Neural progenitor cell (in vitro differentiated cells): ENCODE measurements at regions not wholly inside any gene's neighbourhood (a gene's known extent, or its start where the extent isn't known, plus 50 kb on each side); places are given as distances from the start of the nearest gene placed in this dataset.
"Not testable (repeated sequence)": the region's sequence is repeated elsewhere in the genome, so short reads cannot be mapped to it uniquely, and the experiment has no call there.

Experiments used
- DNase-seq: peaks from one replicate; pipeline ENCODE4 v3.0.0-alpha.2; 2016; ENCODE audit warnings: low spot score
- H2AFZ ChIP-seq: fragments of 200-600 bp; sonication (generic); replicated peaks from 2 replicates; pipeline ENCODE4 v1.6.1; 2016; ENCODE audit warnings: antibody characterized with exemption
- H3F3A ChIP-seq: fragments of 200-600 bp; sonication (generic); 2 replicates; pipeline ENCODE4 v1.6.1; 2016; ENCODE audit warnings: antibody characterized with exemption, low read depth
- H3K27ac ChIP-seq: fragments of 200-600 bp; sonication (generic); 2 replicates; pipeline ENCODE4 v1.5.1; 2016; ENCODE audit warnings: mild to moderate bottlenecking
- H3K27me3 ChIP-seq: fragments of 200-600 bp; sonication (generic); 2 replicates; pipeline ENCODE4 v1.6.1; 2016; ENCODE audit warnings: mild to moderate bottlenecking, moderate library complexity
- H3K36me3 ChIP-seq: fragments of 200-600 bp; sonication (generic); 2 replicates; pipeline ENCODE4 v1.5.1; 2016
- H3K4me1 ChIP-seq: fragments of 200-600 bp; sonication (generic); 2 replicates; pipeline ENCODE4 v1.6.1; 2016; ENCODE audit warnings: mixed run types
- H3K4me2 ChIP-seq: fragments of 200-600 bp; sonication (generic); 2 replicates; pipeline ENCODE4 v1.6.1; 2016
- H3K4me3 ChIP-seq: fragments of 200-600 bp; sonication (generic); 2 replicates; pipeline ENCODE4 v1.5.1; 2016
- H3K79me2 ChIP-seq: fragments of 200-600 bp; sonication (generic); 2 replicates; pipeline ENCODE4 v1.6.1; 2016; ENCODE audit warnings: low read depth
- H3K9ac ChIP-seq: fragments of 200-600 bp; sonication (generic); 2 replicates; pipeline ENCODE4 v1.6.1; 2016
- H3K9me3 ChIP-seq: fragments of 200-600 bp; sonication (generic); 2 replicates; pipeline ENCODE4 v1.5.1; 2016; ENCODE audit warnings: low read depth
- H4K20me1 ChIP-seq: fragments of 200-600 bp; sonication (generic); 2 replicates; pipeline ENCODE4 v1.6.1; 2016; ENCODE audit warnings: low read depth
- H3K27ac Mint-ChIP-seq: 3 replicates; pipeline ENCODE4 v1.8.0; 2021; ENCODE audit warnings: mixed read lengths
- H3K27me3 Mint-ChIP-seq: 2 replicates; pipeline ENCODE4 v1.8.0; 2022; ENCODE audit warnings: low read depth, mild to moderate bottlenecking, inconsistent platforms, moderate library complexity, mixed read lengths; ENCODE audit not compliant: insufficient read depth
- H3K36me3 Mint-ChIP-seq: 3 replicates; pipeline ENCODE4 v1.8.0; 2021; ENCODE audit warnings: mixed read lengths
- H3K4me1 Mint-ChIP-seq: 3 replicates; pipeline ENCODE4 v1.8.0; 2021; ENCODE audit warnings: mixed read lengths
- H3K4me3 Mint-ChIP-seq: 3 replicates; pipeline ENCODE4 v1.8.0; 2021; ENCODE audit warnings: mild to moderate bottlenecking, moderate library complexity, mixed read lengths
- H3K9me3 Mint-ChIP-seq: 3 replicates; pipeline ENCODE4 v1.8.0; 2020; ENCODE audit warnings: mixed read lengths
- CTCF ChIP-seq: fragments of 200-600 bp; sonication (generic); IDR thresholded peaks from 2 replicates; pipeline ENCODE4 v1.5.1; 2017; ENCODE audit warnings: antibody characterized with exemption, mild to moderate bottlenecking
- EZH2 ChIP-seq: fragments of 200-600 bp; sonication (generic); IDR thresholded peaks from 2 replicates; pipeline ENCODE4 v1.6.1; 2017; ENCODE audit warnings: antibody characterized with exemption, mild to moderate bottlenecking, moderate library complexity
- EZH2phosphoT487 ChIP-seq: fragments of 200-600 bp; sonication (generic); IDR thresholded peaks from 2 replicates; pipeline ENCODE4 v1.6.1; 2017; ENCODE audit warnings: antibody characterized with exemption

GRCh38 chr12:17884581-17884980, 205.4 kb downstream of the RERGL start:
- Histone ChIP-seq H4K20me1 (no peaks in the 10 kb centered on the region), H3K36me3 (no peaks in the 10 kb centered on the region), H3F3A (no peaks in the 10 kb centered on the region), H3K9me3 (no peaks in the 10 kb centered on the region), H2AFZ (no peak overlapping the region), H3K4me2 (no peak overlapping the region), H3K27me3 (no peaks in the 10 kb centered on the region), H3K79me2 (no peaks in the 10 kb centered on the region), H3K27ac (no peak overlapping the region), H3K9ac (no peak overlapping the region), H3K4me3 (no peak overlapping the region), H3K4me1 (no peaks in the 10 kb centered on the region)
- no peaks in the 10 kb centered on the region for H3K4me1 Mint-ChIP-seq
- H3K27ac Mint-ChIP-seq: no peak overlapping the region
- H3K4me3 Mint-ChIP-seq: no peak overlapping the region
- no peaks in the 10 kb centered on the region for H3K27me3 Mint-ChIP-seq
- no peak for DNase-seq
- H3K36me3 Mint-ChIP-seq: no peaks in the 10 kb centered on the region
- no peaks in the 10 kb centered on the region for H3K9me3 Mint-ChIP-seq
- TF ChIP-seq EZH2phosphoT487: no peak
- TF ChIP-seq EZH2: no peak
- no peak for TF ChIP-seq CTCF

DNA sequence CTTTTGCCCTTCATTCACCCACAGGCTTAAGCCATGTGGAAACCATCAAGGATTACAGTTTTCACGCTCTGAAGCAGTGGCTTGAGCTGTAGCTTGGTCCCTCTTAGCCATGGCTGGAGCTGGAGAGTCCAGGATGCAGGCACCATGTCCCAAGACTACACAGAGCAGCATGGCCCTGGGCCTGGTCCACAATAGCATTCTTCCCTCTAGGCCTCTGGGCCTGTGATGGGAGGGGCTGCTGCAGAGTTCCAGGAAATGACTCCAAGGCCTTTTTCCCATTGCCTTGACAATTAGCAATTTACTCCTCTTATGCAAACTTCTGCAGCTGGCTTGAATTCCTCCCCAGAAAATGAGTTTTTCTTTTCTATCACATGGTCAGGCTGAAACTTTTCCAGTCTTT, 211.3 kb downstream of the RERGL start:
- no peaks in the 10 kb centered on the region for H3K4me1 ChIP-seq
- no peak overlapping the region for H3K27ac ChIP-seq
- no peaks in the 10 kb centered on the region for H3F3A ChIP-seq
- no peak overlapping the region for H3K27ac Mint-ChIP-seq
- H3K36me3 Mint-ChIP-seq: no peaks in the 10 kb centered on the region
- no peaks in the 10 kb centered on the region for H3K9me3 ChIP-seq
- H3K4me1 Mint-ChIP-seq: no peaks in the 10 kb centered on the region
- no peaks in the 10 kb centered on the region for H3K27me3 Mint-ChIP-seq
- no peak overlapping the region for H3K4me3 ChIP-seq
- no peaks in the 10 kb centered on the region for H3K27me3 ChIP-seq
- H3K36me3 ChIP-seq: no peaks in the 10 kb centered on the region
- peaks cover 6% of the 10 kb centered on the region for H3K9me3 Mint-ChIP-seq
- H3K4me3 Mint-ChIP-seq: no peak overlapping the region
- H3K4me2 ChIP-seq: no peak overlapping the region
- no peak for TF ChIP-seq CTCF
- no peak for DNase-seq
- no peaks in the 10 kb centered on the region for H3K79me2 ChIP-seq
- no peak overlapping the region for H2AFZ ChIP-seq
- H4K20me1 ChIP-seq: no peaks in the 10 kb centered on the region
- H3K9ac ChIP-seq: no peak overlapping the region

DNA sequence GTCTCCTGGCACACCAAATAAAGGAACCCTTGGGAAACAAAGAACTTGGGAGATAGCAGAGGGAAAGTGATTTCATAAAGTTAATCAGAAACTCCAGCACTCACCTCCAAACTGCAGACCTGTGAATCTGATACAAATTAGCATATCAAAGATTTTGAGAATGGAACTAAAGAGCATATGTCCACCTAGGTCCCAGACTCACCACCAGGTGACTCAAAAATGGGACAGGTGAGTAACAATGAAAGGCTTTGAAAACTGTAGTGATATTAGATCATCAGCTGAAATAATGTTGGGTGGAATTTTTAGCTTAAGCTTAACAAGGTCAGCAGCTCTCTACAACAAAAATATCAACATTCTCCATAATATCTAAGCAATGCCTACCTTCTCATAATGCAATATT, 214.8 kb downstream of the RERGL start:
- peaks cover 6% of the 10 kb centered on the region for H3K9me3 Mint-ChIP-seq
- Histone ChIP-seq H3K4me1 (no peaks in the 10 kb centered on the region), H3K4me3 (no peak overlapping the region), H3K27ac (no peak overlapping the region), H3K79me2 (no peaks in the 10 kb centered on the region), H3K27me3 (no peaks in the 10 kb centered on the region), H3K9ac (no peak overlapping the region), H4K20me1 (no peaks in the 10 kb centered on the region), H3K4me2 (no peak overlapping the region), H2AFZ (peak overlapping the region; percentile 12), H3K36me3 (no peaks in the 10 kb centered on the region), H3F3A (no peaks in the 10 kb centered on the region), H3K9me3 (no peaks in the 10 kb centered on the region)
- no peak overlapping the region for H3K27ac Mint-ChIP-seq
- no peak overlapping the region for H3K4me3 Mint-ChIP-seq
- H3K36me3 Mint-ChIP-seq: no peaks in the 10 kb centered on the region
- no peaks in the 10 kb centered on the region for H3K4me1 Mint-ChIP-seq
- H3K27me3 Mint-ChIP-seq: peaks cover 3% of the 10 kb centered on the region
- peak; percentile 18 for TF ChIP-seq CTCF
- TF ChIP-seq EZH2: no peak
- no peak for DNase-seq

DNA sequence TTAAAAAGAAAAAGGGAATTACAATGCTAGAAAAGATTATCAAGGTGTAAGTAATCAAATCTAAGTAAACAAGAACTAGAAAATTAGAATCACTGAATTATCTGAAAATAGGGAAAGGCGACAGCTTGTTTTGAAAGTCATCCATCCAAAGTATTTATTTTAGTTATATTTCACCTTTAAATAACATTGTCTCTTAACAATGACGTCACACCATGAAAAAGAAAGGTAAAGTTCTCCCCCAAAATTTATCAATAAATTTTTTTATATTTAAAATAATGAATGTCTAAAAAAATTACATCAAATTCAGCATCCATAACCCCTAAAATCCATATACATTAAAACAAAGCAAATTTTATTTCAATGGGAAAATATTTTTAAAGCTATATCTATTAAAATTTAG, 223.2 kb downstream of the RERGL start:
- Mint-ChIP-seq H3K4me3 (no peak overlapping the region), H3K27ac (no peak overlapping the region), H3K27me3 (peaks cover 3% of the 10 kb centered on the region), H3K9me3 (peaks cover 4% of the 10 kb centered on the region), H3K4me1 (no peaks in the 10 kb centered on the region), H3K36me3 (no peaks in the 10 kb centered on the region)
- Histone ChIP-seq H3K36me3 (no peaks in the 10 kb centered on the region), H2AFZ (no peak overlapping the region), H3F3A (no peaks in the 10 kb centered on the region), H3K9me3 (no peaks in the 10 kb centered on the region), H3K27me3 (no peaks in the 10 kb centered on the region), H3K79me2 (no peaks in the 10 kb centered on the region), H3K4me2 (no peak overlapping the region), H3K4me1 (no peaks in the 10 kb centered on the region), H3K4me3 (no peak overlapping the region), H4K20me1 (no peaks in the 10 kb centered on the region), H3K27ac (no peak overlapping the region), H3K9ac (no peak overlapping the region)
- DNase-seq: no peak
- TF ChIP-seq EZH2phosphoT487: no peak
- no peak for TF ChIP-seq CTCF
- no peak for TF ChIP-seq EZH2

- not testable (repeated sequence) for H3K27ac Mint-ChIP-seq, H3K36me3 Mint-ChIP-seq, H3K36me3 ChIP-seq, H3K79me2 ChIP-seq, H3K4me3 ChIP-seq, DNase-seq, H3K27me3 Mint-ChIP-seq, H3K9ac ChIP-seq, H2AFZ ChIP-seq, H3K4me1 Mint-ChIP-seq, H3K4me1 ChIP-seq, H3F3A ChIP-seq, H3K4me3 Mint-ChIP-seq, H4K20me1 ChIP-seq, H3K9me3 ChIP-seq, H3K9me3 Mint-ChIP-seq, H3K27ac ChIP-seq, H3K27me3 ChIP-seq, H3K4me2 ChIP-seq
Measured at GRCh38 chr12:17855548-17855947, 234.4 kb downstream of the RERGL start.
